Upper lobe of left lung (tissue), 4 donors: ENCODE measurements at regions not wholly inside any gene's neighbourhood (a gene's known extent, or its start where the extent isn't known, plus 50 kb on each side); places are given as distances from the start of the nearest gene placed in this dataset.

Source experiments
- CTCF ChIP-seq, 6 experiments: fragments of 450-650 bp in 4 of 6; fragments of 200-600 bp in 2 of 6; sonication (generic) in 2 of 6; IDR thresholded peaks; one replicate each; pipeline ENCODE4 v1.5.1; 2016 to 2019; ENCODE audit warnings: antibody characterized with exemption in 6 of 6
- POLR2A ChIP-seq, 4 donors: fragments of 450-650 bp; IDR thresholded peaks; one replicate each; pipeline ENCODE4 v1.5.1; 2016 to 2017; ENCODE audit warnings: antibody characterized with exemption in 4 of 4, mild to moderate bottlenecking in 2 of 4

GRCh38 chr3:2036076-2036475, 62.6 kb upstream of the CNTN4 start:
- no peak for TF ChIP-seq POLR2A (IDR thresholded peaks at IDR 0.05)
- no peak for TF ChIP-seq CTCF (IDR thresholded peaks at IDR 0.05)
